ENCODE measurements at regions not wholly inside any gene's neighbourhood (a gene's known extent, or its start where the extent isn't known, plus 50 kb on each side); places are given as distances from the start of the nearest gene placed in this dataset.

- Histone ChIP-seq H3K4me3 (no peak overlapping the region), H3K36me3 (no peaks in the 10 kb centered on the region), H3K9me3 (no peaks in the 10 kb centered on the region), H3K4me1 (peaks cover 0 to 8% (median 4%) of the 10 kb centered on the region in 4 donors), H3K27me3 (no peaks in the 10 kb centered on the region), H3K27ac (no peak overlapping the region)
- intact Hi-C loops (cut with DNase I) = no loop called here
- DNase-seq = no peak
- TF ChIP-seq POLR2A (IDR thresholded peaks at IDR 0.05) = no peak
- no peak for TF ChIP-seq CTCF (IDR thresholded peaks at IDR 0.05)
- peak in 1 of 4 donors; percentile 41 for ATAC-seq
Measured at GRCh38 chr12:46579474-46579873, 206.9 kb upstream of the SLC38A2 start.

GRCh38 chr12:46578190-46578982 is 205.8 kb upstream of the SLC38A2 start:
- DNase-seq = no peak
- peaks cover 0 to 11% (median 4%) of the 10 kb centered on the region in 4 donors for H3K4me1 ChIP-seq
- no peak overlapping the region for H3K27ac ChIP-seq
- intact Hi-C loops (cut with DNase I) = no loop called here
- no peak for ATAC-seq
- no peak for TF ChIP-seq POLR2A (IDR thresholded peaks at IDR 0.05)
- TF ChIP-seq CTCF (IDR thresholded peaks at IDR 0.05) = no peak
- no peak overlapping the region for H3K4me3 ChIP-seq
- H3K36me3 ChIP-seq = no peaks in the 10 kb centered on the region
- WGBS (ENCODE audit: insufficient coverage, low coverage, low lambda C conversion rate, missing lambda C conversion rate) = 88% methylated on average over 4 of the region's 4 CpGs
- H3K27me3 ChIP-seq = no peaks in the 10 kb centered on the region
- no peaks in the 10 kb centered on the region for H3K9me3 ChIP-seq

GRCh38 chr12:46577063-46577776 is 204.6 kb upstream of the SLC38A2 start:
- no peak overlapping the region for H3K4me3 ChIP-seq
- TF ChIP-seq POLR2A (IDR thresholded peaks at IDR 0.05) (no peak), CTCF (IDR thresholded peaks at IDR 0.05) (no peak)
- H3K4me1 ChIP-seq = peaks cover 0 to 16% (median 4%) of the 10 kb centered on the region in 4 donors
- ATAC-seq (peak in 3 of 4 donors; percentile 25 to 63 (median 35)), DNase-seq (no peak)
- H3K27ac ChIP-seq = no peak overlapping the region
- no peaks in the 10 kb centered on the region for H3K9me3 ChIP-seq
- no peaks in the 10 kb centered on the region for H3K36me3 ChIP-seq
- no peaks in the 10 kb centered on the region for H3K27me3 ChIP-seq
- intact Hi-C loops (cut with DNase I) = no loop called here
- WGBS (ENCODE audit: insufficient coverage, low coverage, low lambda C conversion rate, missing lambda C conversion rate) = 82% methylated on average over 5 of the region's 5 CpGs

- DNase-seq = no peak
- 28% methylated on average over 2 of the region's 2 CpGs for WGBS (ENCODE audit: insufficient coverage, low coverage, low lambda C conversion rate, missing lambda C conversion rate)
Measured at GRCh38 chr12:46574847-46575246, 202.3 kb upstream of the SLC38A2 start.

More at GRCh38 chr12:46574847-46575246, 202.3 kb upstream of the SLC38A2 start:
- Histone ChIP-seq H3K4me1 (peaks cover 0 to 16% (median 4%) of the 10 kb centered on the region in 4 donors), H3K9me3 (no peaks in the 10 kb centered on the region), H3K27ac (no peak overlapping the region), H3K36me3 (no peaks in the 10 kb centered on the region), H3K27me3 (no peaks in the 10 kb centered on the region), H3K4me3 (no peak overlapping the region)
- peak; percentile 72 to 86 (median 76) for ATAC-seq
- TF ChIP-seq CTCF (IDR thresholded peaks at IDR 0.05) (no peak), POLR2A (IDR thresholded peaks at IDR 0.05) (no peak)
- intact Hi-C loops (cut with DNase I) = no loop called here

All from right lobe of liver (tissue), 6 donors.